NCI-H82 treated with DMSO at 0.1 percent for 48 hours (cell line): ENCODE measurements at regions not wholly inside any gene's neighbourhood (a gene's known extent, or its start where the extent isn't known, plus 50 kb on each side); places are given as distances from the start of the nearest gene placed in this dataset.

Experiments
- DNase-seq: peaks from one replicate; lab custom pipeline; 2025; ENCODE audit not compliant: unreplicated experiment; lab: John Stamatoyannopoulos, UW

GRCh38 chr9:82149501-82149946 lies 161.0 kb downstream of the SPATA31D1 start:
- no peak for DNase-seq

GRCh38 chr9:82152181-82152580 lies 163.6 kb downstream of the SPATA31D1 start:
- DNase-seq, result no peak

- DNase-seq, result no peak
Measured at GRCh38 chr9:82153032-82153431, 164.5 kb downstream of the SPATA31D1 start.

- DNase-seq, result no peak
Measured at GRCh38 chr9:82154573-82154972, 166.0 kb downstream of the SPATA31D1 start.

GRCh38 chr9:82161876-82162275 lies 173.3 kb downstream of the SPATA31D1 start:
- no peak for DNase-seq

- DNase-seq, result no peak
Measured at GRCh38 chr9:82164159-82164558, 175.6 kb downstream of the SPATA31D1 start.

GRCh38 chr9:82167296-82167695 lies 178.7 kb downstream of the SPATA31D1 start:
- no peak for DNase-seq

- DNase-seq, result no peak
Measured at GRCh38 chr9:82168585-82168984, 180.0 kb downstream of the SPATA31D1 start.

- DNase-seq, result no peak
Measured at GRCh38 chr9:82170866-82171265, 182.3 kb downstream of the SPATA31D1 start.

GRCh38 chr9:82171271-82171670 lies 182.7 kb downstream of the SPATA31D1 start:
- DNase-seq, result no peak

- no peak for DNase-seq
Measured at GRCh38 chr9:82180711-82181110, 192.1 kb downstream of the SPATA31D1 start.

- no peak for DNase-seq
Measured at GRCh38 chr9:82183181-82183860, 194.7 kb downstream of the SPATA31D1 start.

- DNase-seq, result no peak
Measured at GRCh38 chr9:82184524-82184923, 196.0 kb downstream of the SPATA31D1 start.

- DNase-seq, result no peak
Measured at GRCh38 chr9:82188817-82189216, 200.2 kb downstream of the SPATA31D1 start.

GRCh38 chr9:82191082-82191770 lies 202.7 kb downstream of the SPATA31D1 start:
- no peak for DNase-seq

GRCh38 chr9:82192211-82192610 lies 203.6 kb downstream of the SPATA31D1 start:
- DNase-seq, result no peak

- DNase-seq, result no peak
Measured at GRCh38 chr9:82196622-82197441, 208.3 kb downstream of the SPATA31D1 start.

GRCh38 chr9:82201196-82201595 lies 212.6 kb downstream of the SPATA31D1 start:
- DNase-seq, result no peak

GRCh38 chr9:82202808-82203207 lies 214.2 kb downstream of the SPATA31D1 start:
- DNase-seq, result no peak

- DNase-seq, result no peak
Measured at GRCh38 chr9:82206490-82206889, 217.9 kb downstream of the SPATA31D1 start.

GRCh38 chr9:82206946-82207345 lies 218.4 kb downstream of the SPATA31D1 start:
- DNase-seq, result no peak
